Retinal pigment epithelial cell (primary cell): ENCODE measurements at regions not wholly inside any gene's neighbourhood (a gene's known extent, or its start where the extent isn't known, plus 50 kb on each side); places are given as distances from the start of the nearest gene placed in this dataset.

Source experiments
- DNase-seq: peaks from one replicate; pipeline ENCODE4 v3.0.0-alpha.2; 2010; ENCODE audit warnings: low read depth
- H3K4me3 ChIP-seq: 2 replicates; pipeline ENCODE4 v1.5.1; 2011; ENCODE audit warnings: mild to moderate bottlenecking, low read length, control low read depth, moderate library complexity
- TF ChIP-seq, protein P1 (sequence below): conservative IDR thresholded peaks from 2 replicates; pipeline ENCODE4 v1.5.1; 2011; ENCODE audit warnings: low read depth, low read length, control low read depth, inconsistent platforms

- TF ChIP-seq, protein P1, sequence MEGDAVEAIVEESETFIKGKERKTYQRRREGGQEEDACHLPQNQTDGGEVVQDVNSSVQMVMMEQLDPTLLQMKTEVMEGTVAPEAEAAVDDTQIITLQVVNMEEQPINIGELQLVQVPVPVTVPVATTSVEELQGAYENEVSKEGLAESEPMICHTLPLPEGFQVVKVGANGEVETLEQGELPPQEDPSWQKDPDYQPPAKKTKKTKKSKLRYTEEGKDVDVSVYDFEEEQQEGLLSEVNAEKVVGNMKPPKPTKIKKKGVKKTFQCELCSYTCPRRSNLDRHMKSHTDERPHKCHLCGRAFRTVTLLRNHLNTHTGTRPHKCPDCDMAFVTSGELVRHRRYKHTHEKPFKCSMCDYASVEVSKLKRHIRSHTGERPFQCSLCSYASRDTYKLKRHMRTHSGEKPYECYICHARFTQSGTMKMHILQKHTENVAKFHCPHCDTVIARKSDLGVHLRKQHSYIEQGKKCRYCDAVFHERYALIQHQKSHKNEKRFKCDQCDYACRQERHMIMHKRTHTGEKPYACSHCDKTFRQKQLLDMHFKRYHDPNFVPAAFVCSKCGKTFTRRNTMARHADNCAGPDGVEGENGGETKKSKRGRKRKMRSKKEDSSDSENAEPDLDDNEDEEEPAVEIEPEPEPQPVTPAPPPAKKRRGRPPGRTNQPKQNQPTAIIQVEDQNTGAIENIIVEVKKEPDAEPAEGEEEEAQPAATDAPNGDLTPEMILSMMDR = no peak
- no peak for DNase-seq
- no peak overlapping the region for H3K4me3 ChIP-seq
Measured at GRCh38 chr13:111638233-111638632, 317.8 kb downstream of the TEX29 start.

- H3K4me3 ChIP-seq = no peak overlapping the region
- DNase-seq = no peak
- TF ChIP-seq, protein P1 = no peak
Measured at GRCh38 chr13:111639196-111639705, 318.8 kb downstream of the TEX29 start.

DNA sequence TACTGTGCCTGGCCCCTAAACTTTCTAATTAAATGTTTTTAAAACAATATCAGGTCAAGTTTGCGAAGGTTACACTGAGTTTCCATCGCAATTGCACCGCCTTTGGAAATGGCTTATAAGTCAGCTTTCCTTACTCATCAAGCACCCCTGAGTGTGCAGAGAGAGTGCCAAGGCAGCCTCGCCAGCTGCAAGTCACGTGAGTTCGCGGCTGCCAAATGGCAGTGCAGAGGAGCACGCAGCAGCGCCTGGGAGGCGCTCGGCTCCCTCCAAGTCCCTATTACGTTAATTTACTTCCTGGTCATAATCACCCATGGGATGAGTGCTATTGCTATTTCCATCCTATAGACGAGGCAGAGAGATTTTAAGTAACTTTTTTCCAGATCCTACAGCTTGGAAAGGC lies 319.6 kb downstream of the TEX29 start:
- TF ChIP-seq, protein P1 = no peak
- no peak overlapping the region for H3K4me3 ChIP-seq
- DNase-seq = no peak

DNA sequence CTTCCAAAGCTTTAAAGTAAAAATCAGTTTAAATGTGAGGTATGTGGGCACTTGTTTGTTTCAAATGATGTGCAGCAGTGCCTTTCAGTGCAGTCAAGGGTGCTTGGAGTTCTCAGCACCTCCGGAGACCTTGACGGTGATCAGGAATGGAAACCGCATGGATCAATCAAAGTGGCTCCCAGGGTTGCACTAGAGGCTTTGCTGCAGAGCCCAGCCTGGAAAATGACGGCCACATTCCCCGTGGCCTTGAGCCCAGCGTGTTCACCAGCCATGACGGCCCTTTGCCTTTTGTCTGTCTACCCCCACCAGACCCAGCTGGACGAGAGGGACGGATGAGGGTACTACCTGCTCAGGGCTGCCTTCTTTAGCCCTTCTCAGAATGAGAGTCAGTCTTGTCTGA lies 320.0 kb downstream of the TEX29 start:
- no peak overlapping the region for H3K4me3 ChIP-seq
- no peak for DNase-seq
- TF ChIP-seq, protein P1 = no peak

- no peak for DNase-seq
- TF ChIP-seq, protein P1 = no peak
- H3K4me3 ChIP-seq = no peak overlapping the region
Measured at GRCh38 chr13:111642156-111642767, 321.8 kb downstream of the TEX29 start.

DNA sequence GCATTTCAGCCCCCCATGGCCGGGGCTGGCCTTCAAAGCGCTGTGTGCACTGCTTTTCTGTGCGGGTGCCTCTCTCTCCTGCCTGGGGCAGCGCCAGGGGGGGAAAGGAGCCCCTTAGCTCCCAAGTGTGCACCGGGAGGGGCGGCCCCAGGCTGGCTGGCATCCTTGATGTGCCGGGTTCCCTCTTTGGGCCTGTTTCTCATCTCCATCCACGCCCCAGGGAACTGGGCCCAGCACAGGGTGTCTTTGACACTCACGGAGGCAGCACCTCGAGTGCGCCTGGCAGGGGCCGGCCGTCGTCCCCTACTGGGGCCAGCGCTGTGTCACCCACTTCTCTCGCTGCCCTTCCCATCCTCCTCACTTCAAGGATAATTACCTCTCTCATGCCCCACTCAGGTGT lies 324.3 kb downstream of the TEX29 start:
- H3K4me3 ChIP-seq = no peak overlapping the region
- TF ChIP-seq, protein P1 = no peak
- DNase-seq = no peak

DNA sequence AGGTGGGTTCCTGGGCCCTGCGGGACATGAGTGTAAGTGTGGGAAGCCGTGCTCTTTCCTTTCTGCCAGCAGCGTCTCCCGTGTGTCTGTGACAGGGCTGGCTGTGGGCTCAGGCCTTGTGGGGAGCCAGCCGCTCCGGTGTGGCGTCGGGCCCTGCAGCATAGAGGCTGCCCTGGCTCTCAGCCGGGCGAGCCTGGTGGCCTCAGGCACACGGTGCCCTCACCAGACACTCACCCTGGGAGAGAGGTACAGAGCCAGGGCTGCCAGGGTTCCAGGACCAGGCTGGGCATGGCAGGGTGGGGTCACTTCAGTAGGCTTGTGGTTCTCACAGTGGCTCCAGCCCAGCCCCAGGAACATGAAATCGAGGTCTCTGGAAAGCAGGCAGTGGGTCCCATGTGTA lies 324.8 kb downstream of the TEX29 start:
- TF ChIP-seq, protein P1 = no peak
- DNase-seq = no peak

More for the DNA sequence above, 324.8 kb downstream of the TEX29 start:
- no peak overlapping the region for H3K4me3 ChIP-seq
